Body of pancreas (tissue), 4 donors: ENCODE measurements at regions not wholly inside any gene's neighbourhood (a gene's known extent, or its start where the extent isn't known, plus 50 kb on each side); places are given as distances from the start of the nearest gene placed in this dataset.

Experiments used
- CTCF ChIP-seq, 7 experiments: fragments of 450-650 bp in 4 of 7; fragments of 200-600 bp in 3 of 7; sonication (generic) in 3 of 7; IDR thresholded peaks; one replicate each; pipeline ENCODE4 v1.5.1; 2016 to 2019; ENCODE audit warnings: antibody characterized with exemption in 7 of 7
- POLR2A ChIP-seq, 3 donors: fragments of 450-650 bp; IDR thresholded peaks; one replicate each; pipeline ENCODE4 v1.6.1; 2016; ENCODE audit warnings: antibody characterized with exemption in 3 of 3, mild to moderate bottlenecking in 2 of 3

- TF ChIP-seq CTCF (IDR thresholded peaks at IDR 0.05) = no peak
- no peak for TF ChIP-seq POLR2A (IDR thresholded peaks at IDR 0.05)
Measured at GRCh38 chr11:97888641-97889040, 1132.1 kb upstream of the CNTN5 start.
